PC-3 (cell line): ENCODE measurements at regions not wholly inside any gene's neighbourhood (a gene's known extent, or its start where the extent isn't known, plus 50 kb on each side); places are given as distances from the start of the nearest gene placed in this dataset.
"Not testable (repeated sequence)": the region's sequence is repeated elsewhere in the genome, so short reads cannot be mapped to it uniquely, and the experiment has no call there.

Experiments used
- ATAC-seq: fragments of 200-7000 bp; cut with Tn5 transposase; 2 replicates; pipeline ENCODE4 v1.9.1; 2020; ENCODE audit warnings: mild to moderate bottlenecking, moderate library complexity
- BruUV-seq: library from RNA; stranded (reverse); fragments of 400-500 nt; replicated peaks from 2 replicates; lab custom pipeline; 2021; lab: Mats Ljungman, UMichigan
- CTCF ChIA-PET: fragments of 300-600 bp; sonication (Branson Sonifier 250); formaldehyde crosslinking; loops from one replicate; lab custom pipeline; 2022; ENCODE audit warnings: antibody characterized with exemption; lab: Charles Lee
- POLR2A ChIA-PET: fragments of 300-600 bp; sonication (Branson Sonifier 250); formaldehyde crosslinking; loops from one replicate; lab custom pipeline; 2022; ENCODE audit warnings: antibody characterized with exemption; ENCODE audit not compliant: unreplicated experiment; lab: Charles Lee
- DNase-seq: peaks from one replicate; pipeline ENCODE4 v3.0.0-alpha.2; 2015
- H2AFZ ChIP-seq: fragments of 300-600 bp; sonication (generic); 2 replicates; pipeline ENCODE4 v1.6.0; 2016; ENCODE audit warnings: antibody characterized with exemption, low read length
- H3F3A ChIP-seq: fragments of 300-600 bp; sonication (generic); one replicate; pipeline ENCODE4 v1.6.0; 2017; ENCODE audit warnings: antibody characterized with exemption, low read length, control low read depth, mild to moderate bottlenecking; ENCODE audit not compliant: unreplicated experiment
- H3K27ac ChIP-seq: fragments of 300-600 bp; sonication (generic); 2 replicates; pipeline ENCODE4 v1.5.1; 2016; ENCODE audit warnings: mild to moderate bottlenecking, low read length
- H3K27me3 ChIP-seq: fragments of 300-600 bp; sonication (generic); 2 replicates; pipeline ENCODE4 v1.6.1; 2016; ENCODE audit warnings: low read length, mixed read lengths
- H3K36me3 ChIP-seq: fragments of 300-600 bp; sonication (generic); 2 replicates; pipeline ENCODE4 v1.6.1; 2016; ENCODE audit warnings: low read depth, mixed run types, low read length, mixed read lengths
- H3K4me1 ChIP-seq: fragments of 300-600 bp; sonication (generic); 2 replicates; pipeline ENCODE4 v1.5.1; 2016; ENCODE audit warnings: low read length; ENCODE audit not compliant: insufficient read depth
- H3K4me2 ChIP-seq: fragments of 300-600 bp; sonication (generic); 2 replicates; pipeline ENCODE4 v1.6.0; 2016; ENCODE audit warnings: low read length
- H3K4me3 ChIP-seq: fragments of 300-600 bp; sonication (generic); 2 replicates; pipeline ENCODE4 v1.5.1; 2016; ENCODE audit warnings: mild to moderate bottlenecking, low read length, mixed read lengths
- H3K79me2 ChIP-seq: fragments of 300-600 bp; sonication (generic); 2 replicates; pipeline ENCODE4 v1.6.1; 2017; ENCODE audit warnings: low read length, mixed read lengths
- H3K9ac ChIP-seq: fragments of 300-600 bp; sonication (generic); 2 replicates; pipeline ENCODE4 v1.6.0; 2016; ENCODE audit warnings: mild to moderate bottlenecking, low read length
- H3K9me2 ChIP-seq: fragments of 300-600 bp; sonication (generic); replicated peaks from 2 replicates; pipeline ENCODE4 v1.6.1; 2016; ENCODE audit warnings: mixed run types, low read length, mixed read lengths
- H3K9me3 ChIP-seq: fragments of 300-600 bp; sonication (generic); 2 replicates; pipeline ENCODE4 v1.6.1; 2016; ENCODE audit warnings: low read length, mixed read lengths
- H4K20me1 ChIP-seq: fragments of 300-600 bp; sonication (generic); 2 replicates; pipeline ENCODE4 v1.6.1; 2016; ENCODE audit warnings: low read length, mixed read lengths
- CTCF ChIP-seq: fragments of 300-600 bp; sonication (generic); conservative IDR thresholded peaks from 2 replicates; pipeline ENCODE4 v1.5.1; 2017; ENCODE audit warnings: antibody characterized with exemption, low read depth, mild to moderate bottlenecking, low read length
- EZH2 ChIP-seq: fragments of 300-600 bp; sonication (generic); IDR thresholded peaks from one replicate; pipeline ENCODE4 v1.6.1; 2017; ENCODE audit warnings: antibody characterized with exemption, mild to moderate bottlenecking, low read length; ENCODE audit not compliant: unreplicated experiment
- EZH2phosphoT487 ChIP-seq: fragments of 300-600 bp; sonication (generic); IDR thresholded peaks from 2 replicates; pipeline ENCODE4 v1.6.1; 2018; ENCODE audit warnings: mild to moderate bottlenecking, antibody characterized with exemption, low read length, borderline replicate concordance
- intact Hi-C: fragments of 100-400 bp; cut with micrococcal nuclease; formaldehyde crosslinking; loops from 2 replicates; pipeline ENCODE4 v1.9.0; 2023

- ChIA-PET CTCF (no interaction called here), POLR2A (no interaction called here)
- BruUV-seq, result no TSS peak
- no peaks in the 10 kb centered on the region for H3K4me1 ChIP-seq
- H3K9ac ChIP-seq, result no peak overlapping the region
- H3K36me3 ChIP-seq, result no peaks in the 10 kb centered on the region
- no peaks in the 10 kb centered on the region for H3K27me3 ChIP-seq
- H3K9me3 ChIP-seq, result no peaks in the 10 kb centered on the region
- TF ChIP-seq EZH2phosphoT487 (no peak), EZH2 (no peak), CTCF (no peak)
- ATAC-seq, result no peak
- DNase-seq, result no peak
- no peak overlapping the region for H3K4me3 ChIP-seq
- H3F3A ChIP-seq, result no peaks in the 10 kb centered on the region
- H4K20me1 ChIP-seq, result no peaks in the 10 kb centered on the region
- H2AFZ ChIP-seq, result no peak overlapping the region
- no peak overlapping the region for H3K4me2 ChIP-seq
- intact Hi-C loops, result no loop called here
- H3K9me2 ChIP-seq, result no peaks in the 10 kb centered on the region
- no peaks in the 10 kb centered on the region for H3K79me2 ChIP-seq
- no peak overlapping the region for H3K27ac ChIP-seq
Observed at GRCh38 chr6:15183979-15184378, 61.9 kb upstream of the JARID2 start.

GRCh38 chr6:15184441-15184861 is 61.4 kb upstream of the JARID2 start:
- Histone ChIP-seq H3K4me2 (no peak overlapping the region), H2AFZ (no peak overlapping the region), H3K9me3 (no peaks in the 10 kb centered on the region), H3K4me1 (no peaks in the 10 kb centered on the region), H3K9me2 (no peaks in the 10 kb centered on the region), H3K4me3 (no peak overlapping the region), H3K27me3 (no peaks in the 10 kb centered on the region), H3F3A (no peaks in the 10 kb centered on the region), H4K20me1 (no peaks in the 10 kb centered on the region), H3K36me3 (no peaks in the 10 kb centered on the region), H3K27ac (no peak overlapping the region), H3K79me2 (no peaks in the 10 kb centered on the region), H3K9ac (no peak overlapping the region)
- ChIA-PET CTCF (no interaction called here), POLR2A (no interaction called here)
- intact Hi-C loops, result no loop called here
- TF ChIP-seq EZH2phosphoT487 (no peak), EZH2 (no peak), CTCF (no peak)
- BruUV-seq, result no TSS peak
- ATAC-seq (no peak), DNase-seq (no peak)

GRCh38 chr6:15185111-15185510 is 60.8 kb upstream of the JARID2 start:
- H3F3A ChIP-seq, H3K9ac ChIP-seq, H3K9me3 ChIP-seq, H2AFZ ChIP-seq, DNase-seq, H3K4me3 ChIP-seq, H3K36me3 ChIP-seq, CTCF ChIA-PET, H3K79me2 ChIP-seq, H3K4me2 ChIP-seq, intact Hi-C loops, ATAC-seq, H3K27ac ChIP-seq, H3K27me3 ChIP-seq, H3K4me1 ChIP-seq, H4K20me1 ChIP-seq, H3K9me2 ChIP-seq, POLR2A ChIA-PET, BruUV-seq: not testable (repeated sequence)

DNA sequence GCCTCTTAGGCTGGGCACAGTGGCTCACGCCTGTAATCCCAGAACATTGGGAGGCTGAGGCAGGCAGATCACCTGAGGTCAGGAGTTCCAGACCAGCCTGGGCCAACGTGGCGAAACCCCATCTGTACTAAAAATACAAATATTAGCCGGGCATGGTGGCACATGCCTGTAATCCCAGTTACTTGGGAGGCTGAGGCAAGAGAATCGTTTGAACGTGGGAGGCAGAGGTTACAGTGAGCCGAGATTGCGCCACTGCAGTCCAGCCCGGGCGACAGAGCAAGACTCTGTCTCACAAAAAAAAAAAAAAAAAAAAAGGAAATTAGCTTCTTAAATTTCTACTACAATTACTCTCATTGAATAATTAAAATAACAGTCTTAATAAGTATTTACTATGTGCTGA is 52.4 kb upstream of the JARID2 start:
- CTCF ChIA-PET, POLR2A ChIA-PET: not testable (repeated sequence)

More for the DNA sequence above, 52.4 kb upstream of the JARID2 start:
- H3K36me3 ChIP-seq, DNase-seq, H3K9ac ChIP-seq, H3K27ac ChIP-seq, H3K9me2 ChIP-seq, ATAC-seq, H3K4me2 ChIP-seq, H3K4me3 ChIP-seq, H3K4me1 ChIP-seq, intact Hi-C loops, H2AFZ ChIP-seq, H3K79me2 ChIP-seq, BruUV-seq, H3K27me3 ChIP-seq, H4K20me1 ChIP-seq, H3K9me3 ChIP-seq, H3F3A ChIP-seq: not testable (repeated sequence)
